Umbilical cord (tissue), 1 donor: ENCODE measurements at regions not wholly inside any gene's neighbourhood (a gene's known extent, or its start where the extent isn't known, plus 50 kb on each side); places are given as distances from the start of the nearest gene placed in this dataset.

ENCODE experiments used
- DNase-seq: peaks from one replicate; pipeline ENCODE4 v3.0.0-alpha.2; 2015; ENCODE audit warnings: low spot score

DNA sequence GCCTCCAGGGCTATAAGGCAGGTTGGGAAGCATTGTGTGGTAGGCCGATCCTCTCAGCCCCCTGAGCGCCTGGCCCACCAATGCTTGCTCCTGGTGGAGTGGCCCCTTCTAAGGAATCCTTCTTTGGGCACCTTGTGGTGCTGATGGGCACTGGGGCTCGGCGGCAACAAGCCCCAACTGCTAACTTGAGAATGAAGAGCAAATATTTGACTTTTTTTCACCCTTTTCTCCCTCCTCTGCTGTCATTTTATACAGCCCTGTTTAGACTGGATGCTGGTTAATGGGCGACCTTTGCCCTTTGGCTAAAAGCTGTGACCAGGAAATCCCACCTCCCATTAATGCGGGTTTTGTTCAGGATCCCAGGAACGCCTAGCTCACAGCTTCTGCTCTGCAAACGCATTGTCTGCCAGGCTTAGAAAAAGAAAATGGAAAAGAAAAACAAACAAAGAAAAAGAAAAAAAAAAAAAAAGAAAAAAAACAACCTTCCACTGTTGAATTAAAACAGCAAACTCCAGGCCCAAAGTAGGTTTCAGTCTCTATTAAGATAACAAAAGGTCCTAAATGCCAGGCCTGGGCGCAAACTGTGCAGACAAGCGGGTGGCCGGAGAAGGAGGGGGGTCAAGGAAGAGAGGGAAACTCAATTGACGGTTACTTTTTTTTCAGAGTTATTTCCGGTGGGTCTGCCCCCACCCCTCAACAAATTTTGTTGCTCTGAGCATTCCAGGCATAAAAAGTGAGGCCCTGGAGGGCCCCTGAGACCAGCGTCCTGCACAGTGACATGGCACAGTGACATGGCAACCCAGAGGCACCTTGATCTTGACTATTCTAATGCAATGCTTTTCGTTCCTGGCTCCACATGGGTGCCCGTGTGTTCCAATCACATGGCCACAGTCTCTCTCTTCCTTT, 301.4 kb downstream of the MAF start:
- no peak for DNase-seq

- DNase-seq, result no peak
These were observed 302.1 kb downstream of the MAF start for GRCh38 chr16:79298476-79298875.

DNA sequence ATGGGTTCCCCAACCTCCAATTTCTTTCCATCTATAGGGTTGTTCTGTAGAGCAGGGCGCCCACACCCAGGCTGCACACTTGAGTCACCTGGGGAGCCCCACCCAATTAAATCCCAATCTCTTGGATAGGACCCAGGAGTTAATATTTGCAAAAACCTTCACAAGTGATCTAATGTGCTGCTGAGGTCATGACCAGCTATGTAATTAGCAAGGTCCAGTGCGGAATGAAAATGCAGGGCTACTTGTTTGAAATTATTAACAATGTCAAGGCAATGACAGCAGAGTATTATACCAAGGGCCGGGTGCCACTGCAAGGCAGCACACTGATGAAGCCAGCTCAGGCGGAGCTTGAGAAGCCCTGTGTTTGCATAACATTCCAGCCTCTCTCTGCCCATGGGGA, 302.7 kb downstream of the MAF start:
- no peak for DNase-seq

DNA sequence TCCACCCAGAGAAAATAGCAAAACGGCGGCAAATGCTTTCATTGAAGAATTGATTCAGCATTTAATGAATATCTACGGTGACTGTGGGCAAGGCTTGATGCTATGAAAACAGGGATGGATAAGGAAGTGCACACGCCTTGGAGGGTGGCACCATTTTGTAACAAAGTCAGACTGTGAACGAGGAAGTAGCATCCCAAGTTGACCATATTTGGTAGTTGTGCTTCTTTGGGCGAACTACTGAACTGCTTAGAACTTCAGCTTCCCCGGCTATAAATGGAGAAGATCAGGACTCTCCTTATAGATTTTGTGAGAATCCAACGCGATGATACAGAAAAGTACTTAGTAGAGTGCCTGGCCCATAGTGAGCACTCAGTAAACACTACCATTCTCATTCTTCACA, 303.2 kb downstream of the MAF start:
- no peak for DNase-seq

GRCh38 chr16:79296491-79296890, 304.0 kb downstream of the MAF start:
- DNase-seq, result no peak

DNA sequence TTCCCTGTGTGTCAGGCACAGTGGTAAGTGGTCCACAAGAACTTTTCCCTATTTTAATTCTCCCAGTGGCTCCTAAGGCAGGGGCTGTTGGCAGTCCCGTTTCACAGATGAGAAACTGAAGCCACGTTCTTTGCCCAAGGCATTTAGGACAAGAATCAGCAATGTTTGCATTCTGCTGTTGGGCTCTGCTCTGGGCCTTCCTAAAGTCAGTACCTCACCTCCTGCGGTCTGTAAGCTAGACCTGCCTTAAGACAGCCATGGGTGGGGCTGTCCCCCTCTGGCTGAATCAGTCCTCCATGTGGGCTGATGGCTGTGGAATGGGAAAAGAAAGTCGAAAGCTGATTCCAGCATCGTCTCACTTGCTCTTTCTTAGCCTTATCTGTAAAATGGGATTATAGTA, 304.8 kb downstream of the MAF start:
- no peak for DNase-seq

DNA sequence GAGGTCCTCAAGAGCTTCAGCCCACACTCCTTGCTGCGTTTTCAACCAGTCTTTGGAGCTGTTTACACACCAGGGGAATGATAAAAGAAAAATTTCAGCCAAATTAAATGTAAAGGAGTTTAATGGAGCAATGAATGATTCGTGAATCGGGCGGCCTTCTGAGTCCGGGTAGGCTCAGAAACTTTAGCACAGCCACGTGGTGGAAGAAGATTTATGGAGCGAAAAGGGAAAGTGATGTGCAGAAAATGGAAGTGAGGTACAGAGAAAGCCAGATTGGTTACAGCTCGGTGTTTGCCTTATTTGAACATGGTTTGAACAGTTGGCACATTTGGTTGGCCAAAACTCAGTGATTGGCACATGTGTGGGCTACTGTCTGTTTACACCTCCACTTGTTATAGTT, 305.4 kb downstream of the MAF start:
- DNase-seq, result no peak

DNA sequence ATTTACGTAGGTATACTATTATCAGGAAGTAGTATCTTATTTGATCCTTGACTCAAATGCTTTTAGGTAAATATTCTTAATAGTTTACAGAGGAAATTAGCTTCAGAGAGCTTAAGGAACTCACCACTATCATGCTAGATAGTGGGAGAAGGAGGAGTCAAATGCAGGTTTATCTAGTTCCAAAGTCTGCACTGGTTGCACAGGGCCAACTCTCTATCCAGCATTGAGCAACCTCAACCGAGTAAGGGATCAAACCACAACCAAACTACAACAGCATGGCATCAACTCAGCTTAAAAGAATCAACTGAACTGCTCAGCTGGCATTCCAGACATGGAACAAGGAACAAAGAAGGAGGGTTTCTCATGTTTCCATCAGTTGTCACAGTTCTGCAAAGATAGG, 306.0 kb downstream of the MAF start:
- no peak for DNase-seq

GRCh38 chr16:79293836-79294460, 306.6 kb downstream of the MAF start:
- DNase-seq, result no peak

DNA sequence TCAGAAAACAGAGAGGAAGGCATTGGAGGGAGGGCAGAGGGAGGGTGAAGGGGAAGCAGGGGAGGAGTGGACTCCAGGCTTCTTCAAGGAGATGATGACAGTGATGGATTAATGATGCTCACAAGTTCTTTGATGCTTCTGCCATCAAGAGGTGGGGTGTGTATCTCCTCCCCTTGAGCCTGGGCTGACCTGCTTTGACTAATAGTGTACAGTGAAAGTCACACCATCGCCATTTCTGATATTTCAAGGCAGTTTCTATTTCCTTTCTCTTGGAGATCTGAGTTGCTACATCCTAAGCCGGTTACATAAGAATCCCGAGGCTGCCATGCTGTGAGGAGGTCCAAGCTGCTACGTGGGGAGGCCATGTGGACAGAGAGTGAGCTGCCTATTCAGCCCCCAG, 312.5 kb downstream of the MAF start:
- DNase-seq, result no peak

GRCh38 chr16:79287424-79287917, 313.1 kb downstream of the MAF start:
- DNase-seq, result no peak

- peak; percentile 22 for DNase-seq
These were observed 313.7 kb downstream of the MAF start for GRCh38 chr16:79286646-79287423.

DNA sequence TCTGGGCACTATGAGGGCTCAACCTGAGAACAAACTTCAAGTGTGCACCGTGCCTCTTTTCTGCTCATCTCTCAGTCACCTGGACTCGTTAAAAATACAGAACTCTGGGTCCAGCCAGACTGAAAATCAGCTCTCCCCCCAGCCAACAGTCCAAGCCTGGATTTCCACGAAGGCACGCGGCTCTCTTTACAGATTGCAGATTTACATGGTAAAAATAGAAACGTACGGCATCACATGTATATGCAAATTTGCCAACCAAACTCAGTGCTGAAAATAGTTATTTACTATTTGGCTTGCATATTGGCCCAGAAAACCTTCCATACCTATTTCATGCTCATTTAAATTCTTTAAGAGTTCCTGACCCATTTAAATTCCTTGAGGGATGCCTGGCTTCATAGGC, 315.8 kb downstream of the MAF start:
- peak; percentile 45 for DNase-seq

- no peak for DNase-seq
These were observed 317.0 kb downstream of the MAF start for GRCh38 chr16:79283578-79283977.

DNA sequence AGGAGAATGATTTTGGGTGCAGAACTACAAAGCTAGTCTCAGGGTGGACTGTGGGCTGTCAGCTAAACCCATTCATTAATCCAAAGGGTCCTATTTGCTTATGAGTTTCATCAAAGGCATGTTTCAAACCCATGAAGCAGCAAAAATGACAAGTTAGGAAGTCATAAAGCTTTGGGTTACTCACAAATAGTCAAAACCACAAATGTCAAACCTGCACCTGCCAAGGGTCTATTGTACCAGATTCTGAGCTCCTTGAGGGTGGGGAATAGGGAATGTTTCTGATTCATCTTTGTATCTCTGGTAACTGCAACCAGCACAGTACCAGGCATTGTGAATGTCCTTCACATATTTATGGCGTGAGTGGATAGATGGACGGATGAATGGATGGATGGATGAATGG, 317.7 kb downstream of the MAF start:
- DNase-seq, result no peak

- no peak for DNase-seq
These were observed 322.0 kb downstream of the MAF start for GRCh38 chr16:79278506-79278905.

- no peak for DNase-seq
These were observed 324.0 kb downstream of the MAF start for GRCh38 chr16:79276501-79276900.

DNA sequence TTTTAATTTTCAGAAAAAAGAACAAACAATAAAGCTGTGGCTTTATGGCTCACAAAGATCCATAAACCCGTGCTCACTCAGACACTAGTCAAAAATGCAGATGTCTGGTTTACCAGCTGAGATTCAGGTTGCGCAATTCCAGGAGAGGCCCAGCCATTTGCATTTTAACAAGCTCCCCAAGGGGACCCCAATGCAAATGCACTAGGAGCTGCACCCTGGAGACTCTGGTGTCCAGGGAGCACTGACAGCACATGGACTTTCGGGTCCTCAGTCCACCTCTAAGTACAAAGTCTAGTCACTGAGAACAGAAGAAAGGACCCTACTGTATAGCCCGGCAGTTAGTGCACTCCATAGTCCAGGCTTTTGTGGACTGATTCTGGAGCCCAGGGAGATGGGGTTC, 326.3 kb downstream of the MAF start:
- DNase-seq, result no peak

- no peak for DNase-seq
These were observed 328.4 kb downstream of the MAF start for GRCh38 chr16:79272141-79272577.

GRCh38 chr16:79271583-79271982, 329.0 kb downstream of the MAF start:
- DNase-seq, result no peak

DNA sequence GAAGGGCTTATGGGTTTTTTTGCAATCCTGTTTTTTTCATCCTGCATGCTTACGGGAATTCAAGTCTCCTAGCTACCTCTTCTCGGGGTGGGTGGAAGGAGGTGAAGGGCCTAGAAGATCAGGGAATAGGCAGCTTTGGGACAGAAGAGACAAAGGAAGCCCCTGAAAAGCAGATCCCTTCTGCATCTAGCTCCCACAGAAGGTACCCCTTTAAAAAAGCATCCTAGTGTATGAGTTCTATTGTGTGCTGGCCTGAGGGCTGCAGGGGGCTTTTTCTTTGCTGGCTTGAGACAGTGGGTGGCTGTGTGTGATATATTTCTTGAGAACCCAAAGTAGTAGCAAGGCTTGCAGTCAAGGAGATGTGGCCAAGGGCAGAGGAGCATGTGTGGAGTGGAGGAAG, 330.5 kb downstream of the MAF start:
- no peak for DNase-seq

- DNase-seq, result no peak
These were observed 331.2 kb downstream of the MAF start for GRCh38 chr16:79269211-79269863.
